ENCODE measurements at regions not wholly inside any gene's neighbourhood (a gene's known extent, or its start where the extent isn't known, plus 50 kb on each side); places are given as distances from the start of the nearest gene placed in this dataset.

- DNase-seq (ENCODE audit: low read depth), result no peak
- H3K4me3 ChIP-seq (ENCODE audit: low read depth, low read length), result no peak overlapping the region
- TF ChIP-seq CTCF (conservative IDR thresholded peaks at IDR 0.05; ENCODE audit: low read depth, low read length), result no peak
Observed at GRCh38 chr10:90985321-90985933, 64.5 kb upstream of the ANKRD1 start.

GRCh38 chr10:90986136-90986760 is 65.4 kb upstream of the ANKRD1 start:
- no peak for DNase-seq (ENCODE audit: low read depth)
- H3K4me3 ChIP-seq (ENCODE audit: low read depth, low read length), result no peak overlapping the region
- TF ChIP-seq CTCF (conservative IDR thresholded peaks at IDR 0.05; ENCODE audit: low read depth, low read length), result no peak

- DNase-seq (ENCODE audit: low read depth), result no peak
- no peak for TF ChIP-seq CTCF (conservative IDR thresholded peaks at IDR 0.05; ENCODE audit: low read depth, low read length)
- H3K4me3 ChIP-seq (ENCODE audit: low read depth, low read length), result no peak overlapping the region
Observed at GRCh38 chr10:90986870-90987269, 66.0 kb upstream of the ANKRD1 start.

GRCh38 chr10:90987383-90987782 is 66.5 kb upstream of the ANKRD1 start:
- no peak for TF ChIP-seq CTCF (conservative IDR thresholded peaks at IDR 0.05; ENCODE audit: low read depth, low read length)
- H3K4me3 ChIP-seq (ENCODE audit: low read depth, low read length), result no peak overlapping the region
- no peak for DNase-seq (ENCODE audit: low read depth)

GRCh38 chr10:90988024-90988423 is 67.1 kb upstream of the ANKRD1 start:
- TF ChIP-seq CTCF (conservative IDR thresholded peaks at IDR 0.05; ENCODE audit: low read depth, low read length), result no peak
- no peak overlapping the region for H3K4me3 ChIP-seq (ENCODE audit: low read depth, low read length)
- no peak for DNase-seq (ENCODE audit: low read depth)

- H3K4me3 ChIP-seq (ENCODE audit: low read depth, low read length), result no peak overlapping the region
- no peak for TF ChIP-seq CTCF (conservative IDR thresholded peaks at IDR 0.05; ENCODE audit: low read depth, low read length)
- no peak for DNase-seq (ENCODE audit: low read depth)
Observed at GRCh38 chr10:90988802-90989201, 67.9 kb upstream of the ANKRD1 start.

- TF ChIP-seq CTCF (conservative IDR thresholded peaks at IDR 0.05; ENCODE audit: low read depth, low read length), result no peak
- no peak for DNase-seq (ENCODE audit: low read depth)
- H3K4me3 ChIP-seq (ENCODE audit: low read depth, low read length), result no peak overlapping the region
Observed at GRCh38 chr10:90989378-90989777, 68.5 kb upstream of the ANKRD1 start.
